Suprapubic skin (tissue), 3 donors: ENCODE measurements at regions not wholly inside any gene's neighbourhood (a gene's known extent, or its start where the extent isn't known, plus 50 kb on each side); places are given as distances from the start of the nearest gene placed in this dataset.

Experiments
- POLR2A ChIP-seq, 2 donors: fragments of 450-650 bp; IDR thresholded peaks; one replicate each; pipeline ENCODE4 v1.6.1; 2017; ENCODE audit warnings: antibody characterized with exemption in 2 of 2, mild to moderate bottlenecking in 2 of 2, moderate library complexity in 2 of 2
- TF ChIP-seq, protein P1 (sequence below), 2 donors: fragments of 200-600 bp in 1 of 2; fragments of 450-650 bp in 1 of 2; sonication (generic) in 1 of 2; IDR thresholded peaks; one replicate each; pipeline ENCODE4 v1.5.1; 2016 to 2019; ENCODE audit warnings: antibody characterized with exemption in 2 of 2, mild to moderate bottlenecking in 1 of 2, moderate library complexity in 1 of 2

DNA sequence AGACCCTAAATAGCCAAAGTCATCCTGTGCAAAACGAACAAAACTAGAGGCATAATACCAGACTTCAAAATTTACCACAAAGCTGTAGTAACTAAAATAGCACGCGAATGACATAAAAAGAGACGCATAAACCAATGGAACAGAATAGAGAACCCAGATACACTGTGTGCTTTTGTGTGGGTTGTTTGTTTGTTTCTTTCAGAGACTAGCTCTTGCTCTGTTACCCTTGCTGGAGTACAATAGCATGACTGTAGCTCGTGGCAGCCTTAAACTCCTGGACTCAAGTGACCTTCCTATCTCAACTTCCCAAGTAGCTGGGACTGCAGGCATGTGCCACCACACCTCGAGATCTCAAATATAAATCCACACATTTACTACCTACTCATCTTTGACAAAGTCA lies 1314.6 kb upstream of the GBE1 start:
- TF ChIP-seq, protein P1, sequence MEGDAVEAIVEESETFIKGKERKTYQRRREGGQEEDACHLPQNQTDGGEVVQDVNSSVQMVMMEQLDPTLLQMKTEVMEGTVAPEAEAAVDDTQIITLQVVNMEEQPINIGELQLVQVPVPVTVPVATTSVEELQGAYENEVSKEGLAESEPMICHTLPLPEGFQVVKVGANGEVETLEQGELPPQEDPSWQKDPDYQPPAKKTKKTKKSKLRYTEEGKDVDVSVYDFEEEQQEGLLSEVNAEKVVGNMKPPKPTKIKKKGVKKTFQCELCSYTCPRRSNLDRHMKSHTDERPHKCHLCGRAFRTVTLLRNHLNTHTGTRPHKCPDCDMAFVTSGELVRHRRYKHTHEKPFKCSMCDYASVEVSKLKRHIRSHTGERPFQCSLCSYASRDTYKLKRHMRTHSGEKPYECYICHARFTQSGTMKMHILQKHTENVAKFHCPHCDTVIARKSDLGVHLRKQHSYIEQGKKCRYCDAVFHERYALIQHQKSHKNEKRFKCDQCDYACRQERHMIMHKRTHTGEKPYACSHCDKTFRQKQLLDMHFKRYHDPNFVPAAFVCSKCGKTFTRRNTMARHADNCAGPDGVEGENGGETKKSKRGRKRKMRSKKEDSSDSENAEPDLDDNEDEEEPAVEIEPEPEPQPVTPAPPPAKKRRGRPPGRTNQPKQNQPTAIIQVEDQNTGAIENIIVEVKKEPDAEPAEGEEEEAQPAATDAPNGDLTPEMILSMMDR (IDR thresholded peaks at IDR 0.05), result no peak
- no peak for TF ChIP-seq POLR2A (IDR thresholded peaks at IDR 0.05)
